HepG2 (cell line): ENCODE measurements at regions not wholly inside any gene's neighbourhood (a gene's known extent, or its start where the extent isn't known, plus 50 kb on each side); places are given as distances from the start of the nearest gene placed in this dataset.

Experiments
- ATAC-seq: fragments of 200-7000 bp; cut with Tn5 transposase; 3 replicates; pipeline ENCODE4 v1.9.1; 2020; ENCODE audit warnings: mild to moderate bottlenecking, moderate library complexity
- BruUV-seq: library from RNA; stranded (reverse); fragments of 400-500 nt; replicated peaks from 2 replicates; lab custom pipeline; 2021; lab: Mats Ljungman, UMichigan
- CTCF ChIA-PET: fragments of 300-600 bp; formaldehyde crosslinking; extraction: SDS; loops from one replicate; lab custom pipeline; 2021; ENCODE audit warnings: low total read pairs, inconsistent platforms, low intra/inter-chr PET ratio; lab: Yijun Ruan, JAX
- POLR2A ChIA-PET: fragments of 350-600 bp; sonication (Branson Sonifier 250); formaldehyde crosslinking; loops from one replicate; lab custom pipeline; 2020; ENCODE audit warnings: antibody characterized with exemption, inconsistent platforms; lab: Yijun Ruan, JAX
- DNase-seq: peaks from one replicate; pipeline ENCODE4 v3.0.0-alpha.2; 2015; ENCODE audit warnings: low spot score
- FAIRE-seq: peaks from 3 replicates; lab custom pipeline; 2011; peaks lifted over from hg19 to GRCh38; lab: Jason Lieb, UNC
- H2AFZ ChIP-seq: one replicate; pipeline ENCODE4 v1.6.1; 2011; ENCODE audit warnings: low read length, inconsistent platforms
- H3K27ac ChIP-seq: fragments of 300-600 bp; 3 replicates; pipeline ENCODE4 v1.8.0; 2011; ENCODE audit warnings: mixed run types, mild to moderate bottlenecking, mixed read lengths, low read length, inconsistent platforms; ENCODE audit not compliant: insufficient read depth; ENCODE audit errors: extremely low read length
- H3K27me3 ChIP-seq, 2 experiments: fragments of 200-600 bp in 1 of 2; 2 replicates in 1 of 2; 3 replicates in 1 of 2; pipeline versions ENCODE4 v1.6.0 to v1.8.0; 2011; ENCODE audit warnings: low read length in 2 of 2, mild to moderate bottlenecking in 2 of 2, moderate library complexity in 2 of 2, inconsistent platforms in 1 of 2; ENCODE audit not compliant: insufficient read depth in 2 of 2, control insufficient read depth in 1 of 2
- H3K36me3 ChIP-seq, 2 experiments: fragments of 200-600 bp in 1 of 2; replicated peaks in 1 of 2; 2 replicates in 1 of 2; 3 replicates in 1 of 2; pipeline versions ENCODE4 v1.5.1 to v1.8.0; 2011; ENCODE audit warnings: low read length in 2 of 2, inconsistent platforms in 1 of 2; ENCODE audit not compliant: insufficient read depth in 2 of 2, control insufficient read depth in 1 of 2
- H3K4me1 ChIP-seq: 2 replicates; pipeline ENCODE4 v1.5.1; 2012; ENCODE audit warnings: low read length, inconsistent platforms; ENCODE audit not compliant: insufficient read depth
- H3K4me2 ChIP-seq: 2 replicates; pipeline ENCODE4 v1.6.0; 2011; ENCODE audit warnings: low read depth, low read length, inconsistent platforms
- H3K4me3 ChIP-seq, 3 experiments: fragments of 200-600 bp in 1 of 3; sonication (generic), shearing (Covaris generic) in 1 of 3; replicated peaks in 1 of 3; 2 replicates each; pipeline ENCODE4 v1.5.1; 2011 to 2016; ENCODE audit warnings: low read length in 3 of 3, inconsistent platforms in 2 of 3, low read depth in 2 of 3, mild to moderate bottlenecking in 2 of 3, control low read depth in 1 of 3, mixed read lengths in 1 of 3; ENCODE audit not compliant: insufficient read depth in 1 of 3
- H3K79me2 ChIP-seq: one replicate; pipeline ENCODE4 v1.6.1; 2011; ENCODE audit warnings: low read length, inconsistent platforms; ENCODE audit not compliant: insufficient read depth
- H3K9ac ChIP-seq: 2 replicates; pipeline ENCODE4 v1.6.0; 2011; ENCODE audit warnings: mild to moderate bottlenecking, low read depth, low read length, inconsistent platforms; ENCODE audit not compliant: insufficient read depth
- H3K9me3 ChIP-seq: 2 replicates; pipeline ENCODE4 v1.5.1; 2012; ENCODE audit warnings: mild to moderate bottlenecking, low read length
- H4K20me1 ChIP-seq: 2 replicates; pipeline ENCODE4 v1.6.0; 2011; ENCODE audit warnings: inconsistent platforms, mild to moderate bottlenecking, low read length, moderate library complexity; ENCODE audit not compliant: insufficient read depth
- CEBPB ChIP-seq: IDR thresholded peaks from 2 replicates; pipeline ENCODE4 v1.6.1; 2011; ENCODE audit warnings: low read depth, low read length, improper control_type of control experiment, borderline replicate concordance
- CEBPG ChIP-seq: IDR thresholded peaks from 2 replicates; pipeline ENCODE4 v1.6.1; 2016
- FOXJ3 ChIP-seq: sonication (generic); formaldehyde crosslinking; IDR thresholded peaks from 2 replicates; pipeline ENCODE4 v1.4.0; 2020; ENCODE audit warnings: missing genetic modification reagents, mild to moderate bottlenecking, borderline replicate concordance
- HDAC6 ChIP-seq: fragments of 200-600 bp; sonication (generic); IDR thresholded peaks from 2 replicates; pipeline ENCODE4 v1.7.0; 2017; ENCODE audit warnings: mild to moderate bottlenecking, antibody characterized with exemption, low read length, low read depth
- JUN ChIP-seq: sonication (generic); formaldehyde crosslinking; IDR thresholded peaks from 2 replicates; pipeline ENCODE4 v1.4.0; 2020; ENCODE audit warnings: mild to moderate bottlenecking, missing genetic modification reagents
- MAF1 ChIP-seq: sonication (generic); formaldehyde crosslinking; IDR thresholded peaks from 2 replicates; pipeline ENCODE4 v1.5.0; 2020; ENCODE audit warnings: missing genetic modification reagents, borderline replicate concordance
- PAWR ChIP-seq: sonication (generic); formaldehyde crosslinking; IDR thresholded peaks from 2 replicates; pipeline ENCODE4 v1.4.0; 2020; ENCODE audit warnings: missing genetic modification reagents, mild to moderate bottlenecking, borderline replicate concordance
- PCBP2 ChIP-seq: fragments of 200-400 bp; formaldehyde crosslinking; optimal IDR thresholded peaks from 2 replicates; pipeline ENCODE3; 2018; ENCODE audit warnings: low read length, low read depth; ENCODE audit not compliant: poor library complexity, severe bottlenecking
- PHF21A ChIP-seq: sonication (generic); formaldehyde crosslinking; IDR thresholded peaks from 2 replicates; pipeline ENCODE4 v1.5.0; 2020; ENCODE audit warnings: mild to moderate bottlenecking, missing genetic modification reagents
- POLR2G ChIP-seq: fragments of 200-400 bp; formaldehyde crosslinking; IDR thresholded peaks from 2 replicates; pipeline ENCODE4 v1.6.1; 2018; ENCODE audit warnings: mild to moderate bottlenecking, low read depth, low read length, moderate library complexity
- ZBTB20 ChIP-seq: sonication (generic); formaldehyde crosslinking; IDR thresholded peaks from 2 replicates; pipeline ENCODE4 v1.8.1; 2023; ENCODE audit warnings: missing genetic modification reagents, low read depth, mild to moderate bottlenecking, borderline replicate concordance
- ZNF256 ChIP-seq: sonication (generic); formaldehyde crosslinking; conservative IDR thresholded peaks from 2 replicates; pipeline ENCODE4 v1.4.0; 2020; ENCODE audit warnings: missing genetic modification reagents
- ZNF558 ChIP-seq: sonication (generic); formaldehyde crosslinking; IDR thresholded peaks from 2 replicates; pipeline ENCODE4 v1.9.0; 2022; ENCODE audit warnings: mild to moderate bottlenecking, missing genetic modification reagents, borderline replicate concordance
- ZNF577 ChIP-seq: sonication (generic); formaldehyde crosslinking; IDR thresholded peaks from 2 replicates; pipeline ENCODE4 v1.4.0; 2020; ENCODE audit warnings: mild to moderate bottlenecking, low read depth, missing genetic modification reagents, borderline replicate concordance
- ZNF780A ChIP-seq: sonication (generic); formaldehyde crosslinking; IDR thresholded peaks from 2 replicates; pipeline ENCODE4 v1.8.0; 2022; ENCODE audit warnings: mild to moderate bottlenecking, missing genetic modification reagents, moderate library complexity
- ZNF782 ChIP-seq: sonication (generic); formaldehyde crosslinking; IDR thresholded peaks from 2 replicates; pipeline ENCODE4 v1.4.0; 2020; ENCODE audit warnings: missing genetic modification reagents, mild to moderate bottlenecking, borderline replicate concordance
- ZSCAN29 ChIP-seq: sonication (generic); formaldehyde crosslinking; conservative IDR thresholded peaks from 2 replicates; pipeline ENCODE4 v1.4.0; 2020; ENCODE audit warnings: mild to moderate bottlenecking, missing genetic modification reagents
- WGBS: methylation state at CpG from one replicate; pipeline ENCODE4 v1.1.6; 2017; ENCODE audit warnings: low lambda C conversion rate; 5-methylcytosine and 5-hydroxymethylcytosine counted together
- in situ Hi-C: cut with HindIII; loops from 2 replicates; pipeline ENCODE4 v1.10.0; 2017; ENCODE audit warnings: low pct_unique_long_range_greater_than_20kb; ENCODE audit not compliant: extremely low pct_ligation_motif_present
- intact Hi-C: fragments of 100-400 bp; cut with micrococcal nuclease; formaldehyde crosslinking; loops from one replicate; pipeline ENCODE4 v1.10.0; 2022; ENCODE audit not compliant: unreplicated experiment
- TF ChIP-seq, protein P1 (sequence below): sonication (generic); formaldehyde crosslinking; IDR thresholded peaks from 2 replicates; pipeline ENCODE4 v1.8.0; 2022; ENCODE audit warnings: mild to moderate bottlenecking, missing genetic modification reagents; ENCODE audit not compliant: insufficient replicate concordance

DNA sequence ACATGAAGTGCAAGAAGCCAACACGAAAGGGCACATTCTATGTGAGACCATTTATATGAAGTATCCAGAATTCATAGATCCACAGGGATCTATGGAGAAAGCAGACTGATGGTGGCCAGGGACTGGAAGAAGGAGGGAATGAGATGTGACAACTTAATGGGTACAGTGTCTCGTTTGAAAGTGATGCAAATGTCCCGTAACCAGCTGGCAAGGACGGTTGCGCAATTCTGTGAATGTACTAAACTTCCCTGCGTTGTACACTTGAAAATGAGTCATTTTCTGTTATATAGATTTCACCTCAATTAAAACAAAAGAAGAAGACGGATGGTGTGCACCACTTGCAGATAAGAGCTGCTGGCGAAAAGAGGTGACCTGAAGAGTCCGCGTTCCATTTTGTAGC, 861.1 kb downstream of the TYW1 start:
- Histone ChIP-seq H3K4me2 (no peak overlapping the region), H3K9me3 (peaks cover 17% of the 10 kb centered on the region; the same call in 1 of the 2 replicates), H3K27me3 (no peaks in the 10 kb centered on the region), H3K4me3 (no peak overlapping the region), H3K79me2 (no peaks in the 10 kb centered on the region), H3K36me3 (no peaks in the 10 kb centered on the region), H3K4me1 (peaks cover 11% of the 10 kb centered on the region), H4K20me1 (no peaks in the 10 kb centered on the region), H3K27ac (no peak overlapping the region), H3K9ac (no peak overlapping the region), H2AFZ (no peak overlapping the region)
- ATAC-seq (no peak), FAIRE-seq (no peak), DNase-seq (no peak)
- in situ Hi-C loops (no loop called here), intact Hi-C loops (loop anchor here (10.0 kb wide), 1 partner anchor 233 kb away; no protein-coding TSS in a partner anchor)
- 60% methylated on average over 10 of the region's 10 CpGs for WGBS
- CTCF ChIA-PET = no interaction called here
- TF ChIP-seq CEBPG (CRISPR knock-in tag) = peak; percentile 62
- TF ChIP-seq MAF1 (CRISPR knock-in tag) = no peak
- TF ChIP-seq PAWR (CRISPR knock-in tag) = no peak
- peak; percentile 89 for TF ChIP-seq CEBPB
- POLR2A ChIA-PET = no interaction called here
- no TSS peak for BruUV-seq

DNA sequence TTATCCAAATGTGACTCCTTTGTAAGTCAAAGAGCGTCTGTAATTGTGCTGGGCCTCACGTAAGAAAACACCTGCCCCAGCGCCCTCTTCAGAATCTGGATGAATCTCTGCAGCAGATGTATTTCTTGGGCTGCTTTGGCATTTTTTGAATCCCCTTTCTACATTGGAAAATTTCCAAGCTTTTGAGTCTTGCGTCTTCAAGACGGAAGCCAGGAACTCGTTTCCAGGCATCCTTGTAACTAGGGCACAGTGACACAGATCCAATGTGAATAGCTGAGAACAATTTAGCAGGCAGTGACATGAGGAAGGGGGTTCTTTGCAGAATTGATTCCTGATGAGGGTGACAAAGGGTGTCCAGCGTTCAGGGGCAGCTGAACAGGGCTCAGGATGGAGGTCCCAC, 862.3 kb downstream of the TYW1 start:
- H3K27me3 ChIP-seq = no peaks in the 10 kb centered on the region
- DNase-seq (no peak), FAIRE-seq (no peak), ATAC-seq (no peak)
- H3K27ac ChIP-seq = no peak overlapping the region
- H3K9ac ChIP-seq = no peak overlapping the region
- no TSS peak for BruUV-seq
- H3K36me3 ChIP-seq = no peaks in the 10 kb centered on the region
- no peak overlapping the region for H3K4me3 ChIP-seq
- no peak overlapping the region for H3K4me2 ChIP-seq
- in situ Hi-C loops (no loop called here), intact Hi-C loops (loop anchor here (10.0 kb wide), 1 partner anchor 234 kb away; no protein-coding TSS in a partner anchor)
- no peaks in the 10 kb centered on the region for H4K20me1 ChIP-seq
- 60% methylated on average over 7 of the region's 7 CpGs for WGBS
- H3K4me1 ChIP-seq = peaks cover 11% of the 10 kb centered on the region
- H3K9me3 ChIP-seq = peaks cover 18% of the 10 kb centered on the region; the same call in 1 of the 2 replicates
- no peaks in the 10 kb centered on the region for H3K79me2 ChIP-seq
- CTCF ChIA-PET = no interaction called here
- POLR2A ChIA-PET = no interaction called here
- no peak overlapping the region for H2AFZ ChIP-seq
- TF ChIP-seq ZSCAN29 (CRISPR knock-in tag) (no peak), JUN (no peak), ZNF558 (CRISPR knock-in tag) (no peak), ZNF256 (CRISPR knock-in tag) (no peak), ZBTB20 (CRISPR knock-in tag) (no peak), POLR2G (no peak), PCBP2 (no peak), ZNF577 (no peak), PHF21A (CRISPR knock-in tag) (no peak), ZNF780A (CRISPR knock-in tag) (no peak), FOXJ3 (no peak), HDAC6 (no peak), ZNF782 (CRISPR knock-in tag) (no peak)
- TF ChIP-seq, protein P1, sequence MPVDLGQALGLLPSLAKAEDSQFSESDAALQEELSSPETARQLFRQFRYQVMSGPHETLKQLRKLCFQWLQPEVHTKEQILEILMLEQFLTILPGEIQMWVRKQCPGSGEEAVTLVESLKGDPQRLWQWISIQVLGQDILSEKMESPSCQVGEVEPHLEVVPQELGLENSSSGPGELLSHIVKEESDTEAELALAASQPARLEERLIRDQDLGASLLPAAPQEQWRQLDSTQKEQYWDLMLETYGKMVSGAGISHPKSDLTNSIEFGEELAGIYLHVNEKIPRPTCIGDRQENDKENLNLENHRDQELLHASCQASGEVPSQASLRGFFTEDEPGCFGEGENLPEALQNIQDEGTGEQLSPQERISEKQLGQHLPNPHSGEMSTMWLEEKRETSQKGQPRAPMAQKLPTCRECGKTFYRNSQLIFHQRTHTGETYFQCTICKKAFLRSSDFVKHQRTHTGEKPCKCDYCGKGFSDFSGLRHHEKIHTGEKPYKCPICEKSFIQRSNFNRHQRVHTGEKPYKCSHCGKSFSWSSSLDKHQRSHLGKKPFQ (CRISPR knock-in tag) = no peak
